Glomerular visceral epithelial cell (primary cell): ENCODE measurements at regions not wholly inside any gene's neighbourhood (a gene's known extent, or its start where the extent isn't known, plus 50 kb on each side); places are given as distances from the start of the nearest gene placed in this dataset.
"Not testable (repeated sequence)": the region's sequence is repeated elsewhere in the genome, so short reads cannot be mapped to it uniquely, and the experiment has no call there.

Source experiments
- DNase-seq: peaks from one replicate; pipeline ENCODE4 v3.0.0-alpha.2; 2016; ENCODE audit errors: extremely low spot score

DNA sequence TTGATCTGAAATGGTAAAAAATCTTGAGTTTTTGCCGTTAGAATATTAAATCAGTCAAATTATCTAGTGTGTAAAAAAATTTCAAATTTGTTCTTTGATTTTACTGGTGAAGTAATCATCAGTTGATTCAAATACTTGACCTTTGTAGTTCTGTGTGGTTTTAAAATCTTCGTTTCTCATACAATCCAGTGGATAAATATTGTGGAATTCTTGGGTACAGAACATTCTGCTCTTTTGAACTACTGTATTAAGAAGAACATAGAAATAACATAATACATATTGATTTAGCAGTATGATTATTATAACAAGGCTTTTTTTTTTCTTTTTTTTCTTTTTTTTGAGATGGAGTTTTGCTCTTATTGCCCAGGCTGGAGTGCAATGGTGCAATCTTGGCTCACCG is 491.8 kb downstream of the CD109 start:
- no peak for DNase-seq

DNA sequence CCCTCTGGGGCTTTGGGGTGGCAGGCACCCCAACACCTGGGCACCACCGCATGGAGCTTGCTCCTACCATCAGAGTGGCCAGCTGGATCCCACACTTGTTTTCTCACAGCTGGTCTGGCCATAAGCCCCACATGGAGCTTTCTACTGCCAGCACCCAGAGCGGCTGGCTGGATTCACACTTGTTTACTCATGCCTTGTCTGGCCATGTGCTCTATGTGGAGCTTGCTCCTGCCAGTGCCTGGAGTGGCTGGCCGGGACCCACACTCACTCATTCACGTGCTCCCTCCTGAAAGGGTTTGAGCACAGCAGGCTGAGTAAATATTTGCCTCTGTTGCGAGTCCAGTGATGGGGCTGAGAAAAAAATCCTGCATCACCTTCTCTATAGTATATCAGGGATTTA is 487.0 kb downstream of the CD109 start:
- DNase-seq = no peak

DNA sequence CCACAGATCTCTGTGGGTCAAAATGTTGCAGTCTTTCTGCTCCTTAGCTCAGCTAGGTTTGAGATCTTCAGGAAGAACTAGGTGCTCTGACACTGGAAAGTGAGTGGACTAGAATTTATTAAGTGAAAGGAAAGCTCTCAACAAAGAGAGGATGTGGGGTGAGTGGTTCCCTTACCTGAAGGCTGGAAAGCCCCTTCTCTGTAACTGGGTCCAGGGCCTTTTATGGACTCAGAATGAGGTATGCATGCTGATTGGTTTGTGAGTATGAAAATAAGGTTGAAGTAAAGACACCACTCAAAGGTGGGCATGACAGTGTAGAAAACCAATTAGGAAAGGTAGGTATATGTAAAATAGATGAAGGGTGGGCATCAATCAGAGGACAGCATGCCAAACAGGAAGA is 485.5 kb downstream of the CD109 start:
- DNase-seq = no peak

DNA sequence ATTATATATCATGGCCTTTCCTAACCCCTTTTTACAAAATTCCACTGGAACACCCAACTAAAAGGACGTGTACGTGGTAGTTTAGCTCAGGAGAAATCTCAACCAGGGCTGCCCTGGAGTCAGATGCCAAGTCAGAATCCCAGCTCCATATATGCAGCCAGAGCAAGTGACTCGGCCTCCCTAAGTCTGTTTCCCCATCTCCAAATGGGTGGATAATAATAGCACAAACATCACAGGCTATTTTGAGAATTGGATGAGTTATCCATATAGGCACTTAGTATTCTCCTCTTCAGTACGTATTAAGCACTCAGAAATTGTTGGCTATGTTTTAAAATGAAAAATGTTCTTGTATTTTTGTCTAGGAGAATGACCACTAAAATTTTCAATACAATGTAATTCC is 481.5 kb downstream of the CD109 start:
- DNase-seq = no peak

DNA sequence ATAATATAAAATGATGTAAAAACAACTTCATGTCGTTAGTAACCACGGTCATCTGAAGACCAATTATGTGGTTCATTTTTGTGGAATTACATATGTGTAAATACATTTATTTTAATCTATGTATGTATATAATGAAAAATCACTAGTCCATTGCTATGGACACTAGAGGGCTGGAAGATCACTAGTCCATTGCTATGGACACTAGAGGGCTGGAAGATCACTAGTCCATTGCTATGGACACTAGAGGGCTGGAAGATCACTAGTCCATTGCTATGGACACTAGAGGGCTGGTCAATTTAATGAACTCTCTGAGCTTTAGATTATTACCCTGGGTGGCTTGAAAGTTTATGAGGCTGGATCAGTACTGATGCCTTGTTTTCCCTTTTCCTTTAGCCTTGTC is 474.5 kb downstream of the CD109 start:
- not testable (repeated sequence) for DNase-seq

DNA sequence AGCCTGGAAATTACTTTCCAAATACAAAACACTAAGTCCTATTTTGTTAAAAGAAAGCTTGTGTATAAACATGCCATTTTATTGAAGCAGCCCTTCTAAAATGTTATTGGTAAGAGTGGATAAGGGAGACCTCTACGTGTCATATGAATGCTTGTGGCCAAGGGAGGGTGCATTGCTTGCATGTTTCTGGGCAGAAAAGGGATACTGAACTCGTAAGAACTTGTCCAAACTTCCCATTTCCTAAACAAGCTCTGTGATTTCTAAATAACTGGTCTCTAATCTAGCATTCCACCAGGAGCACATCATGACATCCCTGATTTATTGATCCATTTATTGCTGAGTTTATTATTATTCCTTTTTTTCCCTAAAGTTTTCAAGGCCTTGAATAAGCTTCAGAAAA is 474.1 kb downstream of the CD109 start:
- DNase-seq = no peak

DNA sequence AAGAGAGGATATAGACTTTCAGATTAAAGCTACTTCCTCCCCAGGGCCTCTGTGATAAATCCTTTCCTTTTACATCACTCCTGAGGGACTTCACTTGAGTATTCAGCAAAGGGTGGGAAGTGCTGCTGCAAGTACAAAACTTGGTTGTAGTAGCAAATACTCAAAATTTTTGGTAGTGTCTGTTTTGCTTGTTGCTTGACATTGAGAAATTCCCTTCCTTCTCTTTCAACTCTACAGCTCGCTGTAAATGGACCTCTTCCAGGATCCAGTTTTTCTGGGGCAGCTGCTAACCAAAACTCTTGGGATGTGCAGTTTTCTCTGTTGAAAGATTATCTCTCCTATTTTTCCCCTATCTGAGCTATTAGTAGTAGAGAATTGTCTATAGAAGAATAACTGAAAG is 472.0 kb downstream of the CD109 start:
- DNase-seq = no peak

DNA sequence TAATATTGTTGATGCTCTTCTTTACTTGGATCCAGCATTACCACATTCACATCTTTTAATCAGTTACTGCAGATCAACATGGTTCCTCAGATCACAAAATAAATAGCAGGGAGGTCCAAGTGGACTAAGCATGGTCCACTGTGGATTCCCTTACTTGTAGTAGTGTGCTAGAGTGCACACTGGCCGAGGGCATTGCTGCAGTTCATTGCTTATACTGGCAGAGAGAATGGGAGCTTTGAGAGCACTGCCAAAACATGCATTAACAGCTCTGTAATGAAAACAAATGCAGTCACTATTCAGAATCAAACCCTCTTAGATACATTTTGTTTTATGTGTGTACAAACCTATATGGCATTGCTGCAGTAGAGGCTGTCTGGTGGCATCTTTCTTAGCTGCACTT is 471.5 kb downstream of the CD109 start:
- no peak for DNase-seq

DNA sequence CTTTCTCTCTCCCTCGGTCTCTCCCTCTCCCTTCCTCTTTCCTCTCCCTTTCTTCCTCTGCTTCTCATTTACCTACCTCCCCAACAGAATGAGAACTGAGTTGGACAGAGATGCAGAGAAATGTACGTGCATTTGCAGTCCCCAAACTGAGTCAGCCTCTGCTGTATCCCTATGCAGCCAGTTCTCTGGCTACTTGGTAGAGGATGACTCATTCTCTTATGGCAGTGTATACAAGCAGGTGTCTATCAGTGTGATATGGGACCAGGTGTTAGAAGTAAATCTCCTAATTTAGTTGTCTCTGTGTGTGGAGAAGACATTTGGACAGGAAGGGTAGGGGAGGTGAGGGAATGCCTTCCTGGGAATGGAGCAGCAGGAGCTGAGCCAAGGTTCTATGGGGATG is 470.8 kb downstream of the CD109 start:
- no peak for DNase-seq

DNA sequence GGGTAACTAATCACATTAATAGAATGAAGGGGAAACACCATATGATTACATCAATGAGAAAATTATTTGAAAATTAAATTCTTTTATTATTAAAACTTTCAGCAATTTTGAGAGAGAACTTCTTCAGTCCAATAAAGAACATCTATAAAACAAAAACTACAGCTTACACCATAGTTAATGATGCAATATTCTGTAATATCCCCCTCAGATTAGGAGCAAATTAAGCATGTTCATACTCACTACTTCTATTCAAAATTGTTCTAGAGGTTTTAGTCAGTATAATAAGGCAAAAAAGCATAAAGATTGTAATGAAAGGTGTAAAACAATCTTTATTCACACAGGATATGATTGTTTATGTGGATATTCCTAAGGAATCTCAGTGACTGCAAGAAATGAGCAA is 465.4 kb downstream of the CD109 start:
- DNase-seq = no peak

DNA sequence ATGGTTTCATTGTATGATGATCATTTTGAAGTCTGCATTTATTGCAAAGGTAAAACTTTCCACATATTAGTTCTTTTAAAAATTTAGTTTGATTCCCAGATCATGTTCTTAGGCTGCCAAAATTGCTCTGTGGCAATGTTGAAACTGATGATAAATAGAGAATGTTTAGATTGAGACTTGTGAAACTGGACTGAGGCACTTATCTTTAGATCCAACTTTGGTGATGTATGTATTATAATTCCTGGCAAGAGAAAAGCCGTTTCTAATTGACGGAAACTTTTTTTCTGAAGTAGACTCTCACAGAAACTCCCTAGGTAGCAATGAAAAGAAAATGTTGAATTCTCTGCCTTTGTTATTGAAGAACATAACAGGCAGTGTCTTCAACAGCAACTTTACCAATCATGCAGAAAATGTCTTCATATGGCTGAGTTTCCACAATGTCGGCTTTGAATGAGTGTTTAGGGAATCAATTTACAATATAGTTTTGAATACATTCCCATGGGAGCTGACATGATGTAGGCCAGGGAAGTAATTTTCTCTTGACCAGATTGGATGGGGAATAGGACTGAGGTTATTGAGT is 456.2 kb downstream of the CD109 start:
- DNase-seq = no peak

DNA sequence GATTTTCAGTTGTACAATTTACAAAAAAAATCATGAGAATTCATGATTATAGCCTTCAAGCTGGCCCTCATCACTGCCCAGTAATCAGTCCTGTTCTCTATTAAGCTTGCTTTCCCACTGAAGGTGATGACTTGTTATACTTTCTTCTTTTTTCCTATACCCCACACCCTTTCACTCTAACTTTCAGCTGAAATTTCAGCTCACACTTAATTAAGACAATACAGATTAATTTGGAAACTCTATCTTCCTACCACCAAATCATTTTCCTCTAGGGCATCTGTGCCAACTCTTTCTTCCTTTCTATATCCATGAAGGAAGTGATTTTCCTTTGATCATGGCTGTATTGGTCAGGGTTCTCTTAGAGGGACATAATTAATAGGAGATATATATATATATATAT is 449.9 kb downstream of the CD109 start:
- no peak for DNase-seq

DNA sequence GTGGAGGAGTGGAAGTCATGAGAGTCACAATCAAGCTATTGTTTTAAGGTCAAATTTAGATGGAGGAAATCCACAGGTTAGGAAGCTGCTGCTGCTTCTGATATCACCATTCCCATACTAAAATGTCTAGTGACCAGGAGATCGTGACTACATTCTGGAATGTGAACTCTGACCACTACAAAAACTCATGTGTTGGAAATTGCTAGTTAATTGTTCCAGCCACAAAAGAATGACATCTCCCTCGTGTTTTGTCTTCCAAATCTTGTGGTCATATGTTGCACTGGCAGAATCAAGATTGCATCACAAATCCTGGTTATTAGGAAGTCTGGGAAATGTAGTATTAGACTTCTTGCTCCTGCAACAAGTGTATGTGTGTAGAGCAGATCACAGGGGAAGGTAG is 441.9 kb downstream of the CD109 start:
- peak; percentile 34 for DNase-seq

DNA sequence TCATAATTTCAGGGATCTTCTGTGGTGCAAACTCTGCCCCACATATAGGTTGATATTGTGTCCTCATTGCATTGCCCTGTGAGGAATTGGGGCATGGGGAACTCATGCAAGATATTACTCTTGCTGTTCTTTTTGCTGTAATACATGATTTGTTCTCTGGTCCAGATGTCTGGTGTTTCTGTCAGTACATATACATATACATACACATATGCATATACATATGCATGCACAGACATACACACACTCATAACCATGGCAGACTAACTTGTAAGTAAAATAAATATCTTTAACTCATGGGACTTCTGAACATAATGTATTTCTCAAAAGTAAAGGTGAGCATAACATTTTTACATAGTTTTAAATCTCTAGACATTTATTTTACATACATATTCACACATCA is 438.3 kb downstream of the CD109 start:
- DNase-seq = no peak

DNA sequence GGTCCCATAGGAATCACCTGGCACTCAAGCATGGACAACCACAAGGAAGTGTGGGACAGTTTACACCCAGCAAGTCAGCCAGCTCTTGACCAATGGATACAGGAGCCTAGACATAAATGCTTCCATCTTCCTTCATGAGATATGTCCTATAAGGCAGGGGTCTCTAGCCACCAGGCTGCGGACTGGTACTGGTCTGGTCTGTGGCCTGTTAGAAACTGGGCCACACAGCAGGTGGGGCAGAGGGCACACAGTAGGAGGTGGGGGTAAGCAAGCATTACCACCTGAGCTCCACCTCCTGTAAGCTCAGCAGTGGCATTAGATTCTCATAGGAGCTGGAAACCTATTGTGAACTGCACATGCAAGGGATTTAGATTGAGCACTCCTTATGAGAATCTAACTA is 437.1 kb downstream of the CD109 start:
- no peak for DNase-seq

DNA sequence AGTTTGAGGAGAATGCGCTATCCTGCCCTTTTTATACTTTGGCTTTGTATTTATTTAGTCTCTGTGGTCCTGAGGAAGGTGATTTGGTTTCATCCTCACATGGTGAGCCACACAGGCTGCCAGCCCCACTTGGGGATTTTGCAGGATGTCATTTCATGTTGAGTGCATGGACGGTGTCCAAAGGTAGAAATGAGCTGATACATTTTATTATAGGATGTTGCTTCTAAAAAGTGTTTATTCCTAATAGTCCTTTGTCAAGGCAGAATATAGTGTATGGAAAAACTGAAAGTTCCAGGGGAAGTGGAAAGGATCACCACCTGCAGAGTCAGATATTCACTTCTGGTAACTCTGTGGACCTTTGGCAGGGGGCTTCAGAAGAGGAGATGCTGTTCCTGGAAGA is 434.6 kb downstream of the CD109 start:
- DNase-seq = no peak

DNA sequence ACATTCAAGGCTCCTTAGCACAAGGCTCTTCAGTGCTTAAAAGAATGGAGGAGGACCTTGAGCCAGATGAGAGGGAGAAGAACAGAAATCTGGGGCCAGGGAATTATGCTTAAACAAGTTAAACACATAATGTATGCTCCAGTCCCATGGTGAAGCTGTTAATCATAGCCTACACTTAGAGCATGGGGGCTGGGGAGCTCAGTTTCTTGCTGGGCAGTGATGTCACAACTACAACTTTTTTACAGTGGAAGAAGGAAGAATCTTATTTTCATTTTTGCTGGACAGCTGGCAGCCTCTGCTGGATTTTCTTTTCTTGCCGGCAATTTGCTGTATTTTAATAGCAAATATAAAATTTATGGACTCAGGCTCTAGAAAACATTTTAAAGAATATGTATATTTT is 432.5 kb downstream of the CD109 start:
- DNase-seq = peak; percentile 1

DNA sequence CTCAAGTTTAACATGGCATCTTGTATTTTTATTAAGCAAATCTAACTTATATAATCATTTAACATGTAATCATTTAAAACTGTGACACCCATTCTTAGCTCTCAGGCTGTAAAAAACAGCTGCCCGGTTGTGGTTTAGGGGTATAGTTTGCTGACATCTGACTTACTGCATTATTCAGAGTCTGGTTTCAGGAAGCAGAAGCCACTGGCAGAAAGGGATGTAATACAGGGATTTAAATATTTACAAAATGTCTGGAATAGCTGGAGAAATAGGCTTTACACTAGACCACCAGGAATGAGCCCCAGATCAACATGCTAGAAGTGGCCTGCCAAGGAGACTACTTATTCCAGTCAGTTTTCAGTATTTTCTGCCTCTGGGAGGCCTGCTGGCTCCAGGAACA is 421.1 kb downstream of the CD109 start:
- DNase-seq = no peak

DNA sequence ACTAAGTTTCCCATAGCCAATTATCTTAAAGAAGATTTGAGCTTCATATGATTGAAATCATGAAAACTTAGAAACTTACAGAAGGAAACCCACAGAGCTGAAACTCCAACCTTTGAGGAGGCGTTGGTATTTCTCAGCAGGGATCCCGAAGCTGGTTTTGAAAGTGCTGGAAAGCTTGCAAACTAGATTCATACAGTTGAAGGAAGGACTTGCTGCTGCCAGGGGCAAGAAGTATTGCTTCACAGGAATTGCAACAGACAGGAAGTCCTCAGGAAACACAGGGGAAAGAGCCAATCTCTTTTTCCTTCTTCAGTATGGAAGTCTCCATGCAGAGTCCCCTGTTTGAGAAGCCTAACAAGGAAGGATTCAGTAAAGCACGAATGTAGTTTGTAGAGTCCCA is 419.7 kb downstream of the CD109 start:
- DNase-seq = no peak

DNA sequence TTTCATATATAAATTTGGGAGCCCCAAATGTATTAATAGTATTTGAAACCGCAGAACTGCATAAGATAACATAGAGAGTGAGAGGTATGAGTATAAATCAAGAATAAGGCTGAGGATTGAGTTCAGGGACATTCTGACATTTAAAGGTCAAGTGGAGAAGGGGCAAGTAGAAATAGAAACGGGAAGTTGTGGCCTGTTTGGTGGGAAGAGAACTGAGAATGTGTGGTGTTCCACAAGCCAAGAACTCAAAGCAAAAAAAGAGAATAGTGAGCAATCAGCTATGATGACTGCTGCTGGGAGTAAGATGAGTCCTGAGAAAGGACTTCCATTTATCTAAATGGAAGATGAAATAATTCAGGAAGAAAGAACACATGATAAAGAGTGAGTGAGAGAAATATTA is 418.4 kb downstream of the CD109 start:
- DNase-seq = no peak

DNA sequence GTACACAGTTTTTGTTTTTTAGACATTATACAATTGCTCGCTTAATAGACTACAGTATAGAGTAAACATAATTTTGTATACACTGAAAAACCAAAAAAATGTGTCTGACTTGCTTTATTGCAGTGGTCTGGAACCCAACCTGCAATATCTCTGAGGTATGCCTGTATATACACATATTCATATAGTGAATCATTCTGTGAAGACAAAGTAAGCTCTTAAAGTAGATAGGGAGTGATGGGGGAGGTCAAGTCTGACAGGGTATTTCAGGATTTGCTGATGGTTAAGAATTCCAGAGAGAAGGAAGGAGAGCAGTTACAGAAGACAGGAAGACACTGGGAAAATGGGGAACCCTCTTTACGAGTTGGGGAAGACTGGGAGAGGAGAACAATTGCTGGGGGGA is 417.9 kb downstream of the CD109 start:
- DNase-seq = no peak

DNA sequence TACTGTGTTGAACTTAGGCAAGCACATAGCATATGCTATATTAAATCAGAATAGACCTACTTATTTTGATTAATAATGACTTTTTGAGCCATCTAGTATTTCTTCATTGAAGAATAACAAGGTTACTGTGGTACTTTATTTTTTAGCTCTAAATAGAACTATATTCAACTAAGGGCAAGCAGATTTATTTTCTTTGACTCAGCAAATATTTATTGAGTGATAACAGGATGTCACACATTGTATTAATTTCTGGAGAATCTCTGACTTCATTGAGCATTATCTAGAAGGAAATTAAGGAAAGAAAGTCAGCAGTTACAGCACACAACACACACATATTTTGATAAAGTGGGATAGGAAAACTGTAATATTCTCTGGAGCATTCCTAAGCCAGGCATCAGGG is 407.4 kb downstream of the CD109 start:
- DNase-seq = no peak

DNA sequence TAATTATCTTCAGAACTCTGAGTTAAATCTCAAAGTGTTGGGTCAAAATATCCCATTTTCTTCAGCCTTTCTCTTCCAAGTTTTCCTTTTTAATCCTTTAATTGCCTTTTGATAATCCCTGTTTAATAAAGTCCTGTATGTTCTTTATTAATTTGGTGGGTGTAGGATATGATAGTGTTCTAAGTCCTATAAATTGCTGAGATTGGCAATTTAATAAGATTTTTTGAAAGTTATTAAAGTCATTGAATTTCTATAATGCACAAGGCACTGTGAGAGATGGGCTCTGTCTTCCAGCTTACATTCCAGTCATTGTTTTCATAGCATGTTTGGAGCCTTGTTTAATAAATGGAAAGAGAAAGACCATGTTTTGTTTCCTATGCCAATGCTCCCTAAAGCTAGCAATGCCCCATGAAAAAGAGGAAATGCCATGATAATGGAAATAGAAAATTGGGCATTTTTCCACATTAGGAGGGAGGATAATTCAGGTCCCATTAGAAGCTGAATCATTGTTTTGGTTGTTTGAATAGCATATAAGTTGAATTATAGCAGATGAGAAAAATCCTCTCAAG is 404.8 kb downstream of the CD109 start:
- no peak for DNase-seq

DNA sequence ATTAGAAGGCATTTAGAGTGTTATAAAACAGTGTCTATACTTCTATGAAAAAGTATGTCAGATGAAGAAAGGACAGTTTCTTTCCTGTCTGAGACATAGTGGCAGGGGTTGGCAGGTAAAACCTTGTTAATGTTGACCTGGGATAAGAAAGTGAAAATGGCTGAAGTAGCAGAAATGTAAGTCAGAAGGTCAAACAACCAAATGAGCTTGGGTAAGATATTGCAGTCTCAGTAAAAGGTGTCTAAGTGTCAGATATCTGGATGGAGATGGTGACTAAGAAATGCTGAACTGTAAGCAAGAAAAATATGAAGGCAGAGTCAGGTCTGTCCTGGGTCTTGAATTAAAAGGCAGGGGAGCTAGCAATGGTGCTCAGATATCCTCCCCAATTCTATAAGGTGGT is 400.3 kb downstream of the CD109 start:
- DNase-seq = no peak
